Vagina (tissue), 2 donors: ENCODE measurements at regions not wholly inside any gene's neighbourhood (a gene's known extent, or its start where the extent isn't known, plus 50 kb on each side); places are given as distances from the start of the nearest gene placed in this dataset.
A peak's percentile ranks its signal among the peaks of the same experiment; 100 is the strongest.

Experiments
- DNase-seq, 2 donors: peaks; one replicate each; pipeline ENCODE4 v3.0.0-alpha.2; 2017; ENCODE audit errors: extremely low spot score in 2 of 2
- H3K27ac ChIP-seq: fragments of 200-600 bp; sonication (generic); one replicate; pipeline ENCODE4 v1.5.1; 2019
- H3K27me3 ChIP-seq: fragments of 200-600 bp; sonication (generic); one replicate; pipeline ENCODE4 v1.5.1; 2019
- H3K36me3 ChIP-seq, 2 donors: fragments of 200-600 bp; sonication (generic); one replicate each; pipeline ENCODE4 v1.5.1; 2017 to 2019
- H3K4me1 ChIP-seq: fragments of 200-600 bp; sonication (generic); one replicate; pipeline ENCODE4 v1.5.1; 2019
- H3K4me3 ChIP-seq, 2 donors: fragments of 200-600 bp; sonication (generic); 1 replicate in 1 of 2; 2 replicates in 1 of 2; pipeline ENCODE4 v1.5.1; 2016 to 2019
- H3K9me3 ChIP-seq: fragments of 200-600 bp; sonication (generic); one replicate; pipeline ENCODE4 v1.5.1; 2019
- POLR2A ChIP-seq, 2 donors: fragments of 450-650 bp; IDR thresholded peaks; one replicate each; pipeline ENCODE4 v1.6.1; 2017; ENCODE audit warnings: antibody characterized with exemption in 2 of 2, mild to moderate bottlenecking in 2 of 2, moderate library complexity in 2 of 2
- POLR2AphosphoS5 ChIP-seq, 2 donors: sonication (generic); formaldehyde crosslinking; IDR thresholded peaks; one replicate each; pipeline ENCODE4 v1.9.0; 2017; ENCODE audit warnings: antibody characterized with exemption in 2 of 2, mild to moderate bottlenecking in 2 of 2, low read depth in 1 of 2; ENCODE audit not compliant: insufficient read depth in 1 of 2
- intact Hi-C: fragments of 100-400 bp; cut with DNase I; formaldehyde crosslinking; loops from one replicate; pipeline ENCODE4 v1.15.1; 2023
- TF ChIP-seq, protein P1 (sequence below), 3 experiments: fragments of 450-650 bp in 2 of 3; fragments of 200-600 bp in 1 of 3; sonication (generic) in 1 of 3; IDR thresholded peaks; one replicate each; pipeline ENCODE4 v1.5.1; 2017 to 2019; ENCODE audit warnings: antibody characterized with exemption in 3 of 3, mild to moderate bottlenecking in 2 of 3, moderate library complexity in 2 of 3

- Histone ChIP-seq H3K27ac (no peak overlapping the region), H3K4me3 (no peak overlapping the region), H3K4me1 (no peaks in the 10 kb centered on the region), H3K36me3 (no peaks in the 10 kb centered on the region), H3K9me3 (no peaks in the 10 kb centered on the region), H3K27me3 (no peaks in the 10 kb centered on the region)
- intact Hi-C loops: no loop called here
- TF ChIP-seq POLR2AphosphoS5 (IDR thresholded peaks at IDR 0.05; ENCODE audit: insufficient read depth in 1 of 2, low read depth in 1 of 2): no peak
- TF ChIP-seq, protein P1, sequence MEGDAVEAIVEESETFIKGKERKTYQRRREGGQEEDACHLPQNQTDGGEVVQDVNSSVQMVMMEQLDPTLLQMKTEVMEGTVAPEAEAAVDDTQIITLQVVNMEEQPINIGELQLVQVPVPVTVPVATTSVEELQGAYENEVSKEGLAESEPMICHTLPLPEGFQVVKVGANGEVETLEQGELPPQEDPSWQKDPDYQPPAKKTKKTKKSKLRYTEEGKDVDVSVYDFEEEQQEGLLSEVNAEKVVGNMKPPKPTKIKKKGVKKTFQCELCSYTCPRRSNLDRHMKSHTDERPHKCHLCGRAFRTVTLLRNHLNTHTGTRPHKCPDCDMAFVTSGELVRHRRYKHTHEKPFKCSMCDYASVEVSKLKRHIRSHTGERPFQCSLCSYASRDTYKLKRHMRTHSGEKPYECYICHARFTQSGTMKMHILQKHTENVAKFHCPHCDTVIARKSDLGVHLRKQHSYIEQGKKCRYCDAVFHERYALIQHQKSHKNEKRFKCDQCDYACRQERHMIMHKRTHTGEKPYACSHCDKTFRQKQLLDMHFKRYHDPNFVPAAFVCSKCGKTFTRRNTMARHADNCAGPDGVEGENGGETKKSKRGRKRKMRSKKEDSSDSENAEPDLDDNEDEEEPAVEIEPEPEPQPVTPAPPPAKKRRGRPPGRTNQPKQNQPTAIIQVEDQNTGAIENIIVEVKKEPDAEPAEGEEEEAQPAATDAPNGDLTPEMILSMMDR (IDR thresholded peaks at IDR 0.05): no peak
- no peak for DNase-seq
Measured at GRCh38 chr6:154591234-154591633, 80.7 kb upstream of the CNKSR3 start.

GRCh38 chr6:154592199-154592860 is 81.8 kb upstream of the CNKSR3 start:
- Histone ChIP-seq H3K9me3 (no peaks in the 10 kb centered on the region), H3K36me3 (no peaks in the 10 kb centered on the region), H3K4me1 (no peaks in the 10 kb centered on the region), H3K4me3 (no peak overlapping the region), H3K27me3 (no peaks in the 10 kb centered on the region), H3K27ac (peak overlapping the region; percentile 43)
- no peak for DNase-seq
- intact Hi-C loops: no loop called here
- no peak for TF ChIP-seq POLR2A (IDR thresholded peaks at IDR 0.05)
- TF ChIP-seq, protein P1 (IDR thresholded peaks at IDR 0.05): no peak
- no peak for TF ChIP-seq POLR2AphosphoS5 (IDR thresholded peaks at IDR 0.05; ENCODE audit: insufficient read depth in 1 of 2, low read depth in 1 of 2)

GRCh38 chr6:154593122-154593521 is 82.6 kb upstream of the CNKSR3 start:
- no peak for DNase-seq
- TF ChIP-seq, protein P1 (IDR thresholded peaks at IDR 0.05): no peak
- TF ChIP-seq POLR2AphosphoS5 (IDR thresholded peaks at IDR 0.05; ENCODE audit: insufficient read depth in 1 of 2, low read depth in 1 of 2): peak in 1 of 2 donors; percentile 10
- Histone ChIP-seq H3K36me3 (no peaks in the 10 kb centered on the region), H3K4me1 (no peaks in the 10 kb centered on the region), H3K27ac (no peak overlapping the region), H3K9me3 (no peaks in the 10 kb centered on the region), H3K4me3 (no peak overlapping the region), H3K27me3 (no peaks in the 10 kb centered on the region)
- intact Hi-C loops: no loop called here

GRCh38 chr6:154594496-154595198 is 84.2 kb upstream of the CNKSR3 start:
- DNase-seq: no peak
- intact Hi-C loops: no loop called here
- no peak overlapping the region for H3K4me3 ChIP-seq
- no peak overlapping the region for H3K27ac ChIP-seq
- no peaks in the 10 kb centered on the region for H3K9me3 ChIP-seq
- TF ChIP-seq, protein P1 (IDR thresholded peaks at IDR 0.05): no peak
- TF ChIP-seq POLR2AphosphoS5 (IDR thresholded peaks at IDR 0.05; ENCODE audit: insufficient read depth in 1 of 2, low read depth in 1 of 2) (no peak), POLR2A (IDR thresholded peaks at IDR 0.05) (no peak)
- H3K4me1 ChIP-seq: no peaks in the 10 kb centered on the region
- H3K36me3 ChIP-seq: no peaks in the 10 kb centered on the region
- no peaks in the 10 kb centered on the region for H3K27me3 ChIP-seq

DNA sequence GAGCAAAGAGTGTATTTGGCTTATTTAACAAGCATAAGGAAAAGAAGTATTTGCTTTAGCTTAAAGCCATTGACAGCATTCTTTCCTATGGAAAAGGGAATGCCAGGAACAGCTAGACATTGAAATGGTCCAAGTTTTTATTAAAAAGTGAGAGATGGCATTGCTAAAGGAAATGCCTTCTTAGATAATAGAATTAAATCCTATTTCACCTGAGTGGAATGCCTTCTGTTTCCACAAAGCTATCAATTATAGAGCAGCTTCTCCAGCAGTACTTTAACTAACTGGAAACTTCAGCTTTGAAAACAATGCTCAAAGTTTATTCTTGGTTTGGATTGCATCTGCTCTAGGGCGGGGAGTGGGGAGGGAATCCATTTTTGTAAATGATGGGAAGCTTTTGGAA is 85.1 kb upstream of the CNKSR3 start:
- no peaks in the 10 kb centered on the region for H3K4me1 ChIP-seq
- intact Hi-C loops: no loop called here
- no peaks in the 10 kb centered on the region for H3K9me3 ChIP-seq
- H3K27ac ChIP-seq: no peak overlapping the region
- no peaks in the 10 kb centered on the region for H3K27me3 ChIP-seq
- DNase-seq: no peak
- TF ChIP-seq POLR2AphosphoS5 (IDR thresholded peaks at IDR 0.05; ENCODE audit: insufficient read depth in 1 of 2, low read depth in 1 of 2) (no peak), POLR2A (IDR thresholded peaks at IDR 0.05) (no peak)
- TF ChIP-seq, protein P1 (IDR thresholded peaks at IDR 0.05): no peak
- H3K36me3 ChIP-seq: no peaks in the 10 kb centered on the region
- no peak overlapping the region for H3K4me3 ChIP-seq
